Muscle of arm (tissue), 1 donor: ENCODE measurements at regions not wholly inside any gene's neighbourhood (a gene's known extent, or its start where the extent isn't known, plus 50 kb on each side); places are given as distances from the start of the nearest gene placed in this dataset.

ENCODE experiments used
- DNase-seq: peaks from one replicate; pipeline ENCODE4 v3.0.0-alpha.2; 2013

GRCh38 chr1:168918860-168919741 is 187.4 kb upstream of the ATP1B1 start:
- DNase-seq = no peak

DNA sequence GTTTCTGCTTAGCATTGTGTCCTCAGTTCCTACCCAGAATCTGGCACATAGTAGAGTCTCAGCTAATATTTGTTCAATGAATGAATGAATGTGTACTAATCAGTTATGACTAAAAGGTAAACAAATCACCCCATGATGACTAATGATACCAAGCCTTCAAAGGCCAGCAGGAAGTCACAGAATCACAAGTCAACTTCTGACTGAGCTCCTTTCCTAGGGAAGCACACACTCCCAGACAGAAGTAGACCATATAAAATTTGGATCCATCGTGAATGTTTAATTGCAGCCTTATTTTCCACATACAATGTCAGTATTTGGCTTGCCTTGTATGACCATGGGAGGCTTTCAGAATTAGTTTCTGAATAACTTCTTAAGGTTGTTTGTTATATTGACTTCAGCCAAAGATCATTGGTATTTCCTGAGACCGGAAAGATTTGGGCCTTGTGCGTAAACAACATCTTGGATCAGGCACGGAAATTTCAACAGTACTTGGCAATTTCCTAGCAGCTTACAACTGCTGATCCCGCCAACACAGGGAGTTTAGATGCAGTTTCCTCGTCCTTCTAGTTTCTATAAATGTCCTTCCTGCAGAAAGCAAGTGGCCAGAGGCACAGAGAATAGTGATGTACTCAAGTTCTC is 185.9 kb upstream of the ATP1B1 start:
- DNase-seq = no peak

GRCh38 chr1:168921629-168922028 is 184.9 kb upstream of the ATP1B1 start:
- no peak for DNase-seq

- no peak for DNase-seq
These were observed 182.9 kb upstream of the ATP1B1 start for GRCh38 chr1:168923521-168924136.

DNA sequence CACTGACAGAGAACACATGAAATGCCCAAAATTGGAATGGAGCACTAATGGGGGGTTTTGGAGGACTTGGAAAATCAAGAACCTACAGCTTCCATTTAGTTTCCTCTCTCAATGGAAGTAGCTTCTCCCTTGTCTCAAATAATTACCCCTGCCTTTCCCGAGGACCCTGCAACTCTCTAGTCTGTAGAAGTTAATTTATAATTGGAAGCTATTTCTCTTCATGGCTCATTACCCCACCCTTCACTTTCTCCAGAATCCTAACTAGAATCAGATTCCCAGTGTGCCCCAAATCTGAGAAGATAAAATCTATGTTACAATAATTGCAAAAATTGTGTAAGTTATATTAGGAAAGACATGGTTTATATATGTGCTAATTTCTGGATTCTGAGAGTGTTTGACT is 181.5 kb upstream of the ATP1B1 start:
- no peak for DNase-seq

GRCh38 chr1:168926236-168926635 is 180.3 kb upstream of the ATP1B1 start:
- no peak for DNase-seq

DNA sequence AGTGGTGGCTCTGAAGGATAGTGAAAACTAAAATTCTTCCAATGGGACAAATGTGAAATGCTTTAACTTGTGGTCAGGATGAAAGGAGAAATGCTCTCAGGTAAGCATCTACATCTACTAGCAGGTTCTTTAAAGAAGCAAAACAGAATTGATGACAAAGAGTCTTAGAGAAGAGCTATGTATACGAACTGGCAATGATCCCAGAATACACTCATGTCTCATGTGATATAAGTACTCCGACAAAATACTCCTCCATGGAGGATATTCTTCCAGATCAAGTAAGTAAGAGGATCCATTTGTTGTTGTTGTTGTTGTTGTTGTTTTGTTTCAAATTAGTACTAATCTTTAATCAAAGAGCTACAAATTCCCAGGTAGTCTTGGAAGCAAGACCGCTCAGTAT is 174.0 kb upstream of the ATP1B1 start:
- no peak for DNase-seq

GRCh38 chr1:168933141-168933805 is 173.2 kb upstream of the ATP1B1 start:
- peak; percentile 52 for DNase-seq

DNA sequence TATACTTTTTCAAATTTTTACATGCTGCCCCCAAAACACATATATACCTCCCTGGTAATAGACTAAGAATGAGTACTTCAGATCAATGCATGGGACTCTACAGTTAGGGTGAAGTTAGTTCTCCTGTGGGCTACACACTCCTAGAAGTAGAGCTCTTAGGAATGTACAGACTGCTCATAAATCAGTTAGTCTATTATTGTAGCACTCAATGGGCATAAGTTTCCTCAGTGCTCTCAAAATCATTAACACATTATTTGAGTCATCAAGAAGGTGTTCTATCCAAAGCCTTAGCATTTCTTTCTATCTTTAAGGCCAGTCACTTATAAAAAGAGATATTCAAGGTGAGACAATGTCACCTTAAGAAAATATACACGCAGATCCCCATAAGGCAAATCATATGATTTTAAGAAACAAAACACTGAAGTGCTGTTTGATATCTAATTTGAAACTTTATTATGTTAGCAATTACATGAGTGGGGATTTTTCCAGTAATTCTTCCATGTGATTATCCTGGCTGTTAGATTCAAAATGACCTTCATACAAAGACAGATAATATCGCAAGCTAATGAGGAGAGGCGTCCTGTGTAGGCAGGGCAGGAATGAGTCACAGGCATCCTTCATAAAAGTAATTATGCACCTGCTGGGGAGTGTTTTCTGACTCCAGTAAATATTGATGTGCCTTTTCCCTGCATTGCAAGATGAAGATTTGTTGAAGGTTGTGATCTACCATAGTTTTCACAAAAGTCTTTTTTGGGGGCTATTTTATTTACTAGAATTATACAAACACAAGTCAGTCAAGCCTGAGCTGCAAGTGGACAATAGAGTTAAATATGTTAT is 167.2 kb upstream of the ATP1B1 start:
- no peak for DNase-seq

GRCh38 chr1:168939947-168940223 is 166.6 kb upstream of the ATP1B1 start:
- no peak for DNase-seq

- no peak for DNase-seq
These were observed 164.8 kb upstream of the ATP1B1 start for GRCh38 chr1:168941640-168942039.

DNA sequence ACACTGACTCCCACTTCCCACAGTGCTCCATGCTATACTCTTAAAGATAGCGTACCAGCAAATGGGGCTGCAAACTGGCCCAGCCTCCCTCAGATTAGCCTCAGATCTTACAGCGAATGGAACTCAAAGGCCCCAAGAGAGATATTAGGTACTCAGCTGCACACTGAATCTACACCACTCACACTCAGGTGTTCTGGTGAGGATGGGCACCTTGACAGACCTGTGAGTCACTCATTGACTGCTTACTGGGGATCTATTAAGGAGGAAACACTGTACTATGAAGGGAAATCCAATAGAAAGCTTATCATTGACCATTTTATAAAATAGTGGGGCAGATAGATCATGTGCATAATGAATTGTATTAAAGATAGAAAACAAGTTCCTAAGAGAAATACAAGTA is 164.3 kb upstream of the ATP1B1 start:
- no peak for DNase-seq

DNA sequence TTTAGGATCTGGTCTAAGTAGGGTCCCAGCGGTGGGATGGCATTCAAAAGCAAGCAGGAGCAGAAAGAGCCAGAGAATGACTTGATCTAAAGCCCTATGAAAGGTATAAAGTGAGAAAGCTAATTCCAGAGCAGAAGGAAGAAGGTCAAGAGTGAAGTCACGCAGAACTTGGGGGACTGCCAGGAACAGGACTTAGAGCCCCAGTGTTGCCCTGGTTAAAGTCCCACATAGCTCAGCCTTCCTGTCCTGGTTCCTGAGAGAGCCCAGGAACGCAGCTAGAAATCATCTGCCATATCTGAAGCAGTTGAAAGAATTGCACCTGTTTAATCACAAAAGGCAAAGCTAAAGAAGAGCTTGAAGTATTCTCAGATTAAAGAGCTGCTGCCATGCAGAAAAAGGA is 160.6 kb upstream of the ATP1B1 start:
- peak; percentile 17 for DNase-seq

DNA sequence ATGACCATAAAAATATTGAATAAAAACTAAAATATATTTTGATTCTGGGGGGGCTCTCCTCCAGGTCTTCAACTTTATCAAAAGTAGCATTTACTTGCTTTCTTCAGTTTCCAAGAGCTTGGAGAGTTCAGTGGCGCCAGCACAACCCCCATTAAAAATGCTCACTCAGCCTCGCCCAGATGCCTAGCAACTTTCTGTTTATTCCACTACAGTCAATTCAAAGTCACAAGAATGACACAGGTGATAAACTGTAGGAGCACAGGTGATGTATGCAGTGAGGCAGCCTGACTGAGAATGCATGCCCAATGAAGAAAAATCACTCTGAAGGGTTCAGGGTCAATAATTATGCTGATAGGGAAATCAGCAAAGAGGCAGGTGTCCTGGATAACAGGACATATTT is 159.4 kb upstream of the ATP1B1 start:
- no peak for DNase-seq

DNA sequence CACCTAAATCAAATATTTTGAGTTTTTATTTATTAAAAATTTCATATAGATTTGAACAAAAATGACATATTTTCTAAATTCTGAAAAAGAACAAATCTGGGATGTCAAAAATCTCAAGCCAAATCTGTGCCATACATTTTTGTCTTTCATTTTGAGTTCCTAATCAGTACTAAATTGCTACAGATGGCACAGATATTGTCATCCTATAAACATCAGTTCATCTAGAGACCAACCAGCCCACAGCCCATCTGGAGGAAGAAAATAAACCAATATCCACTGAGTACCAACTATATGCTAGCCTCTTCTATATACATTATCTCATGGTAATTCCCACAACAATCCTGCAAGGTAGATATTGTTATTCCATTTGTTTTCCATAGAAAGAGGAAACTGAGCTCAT is 156.8 kb upstream of the ATP1B1 start:
- no peak for DNase-seq

GRCh38 chr1:168957818-168958217 is 148.7 kb upstream of the ATP1B1 start:
- DNase-seq = no peak

DNA sequence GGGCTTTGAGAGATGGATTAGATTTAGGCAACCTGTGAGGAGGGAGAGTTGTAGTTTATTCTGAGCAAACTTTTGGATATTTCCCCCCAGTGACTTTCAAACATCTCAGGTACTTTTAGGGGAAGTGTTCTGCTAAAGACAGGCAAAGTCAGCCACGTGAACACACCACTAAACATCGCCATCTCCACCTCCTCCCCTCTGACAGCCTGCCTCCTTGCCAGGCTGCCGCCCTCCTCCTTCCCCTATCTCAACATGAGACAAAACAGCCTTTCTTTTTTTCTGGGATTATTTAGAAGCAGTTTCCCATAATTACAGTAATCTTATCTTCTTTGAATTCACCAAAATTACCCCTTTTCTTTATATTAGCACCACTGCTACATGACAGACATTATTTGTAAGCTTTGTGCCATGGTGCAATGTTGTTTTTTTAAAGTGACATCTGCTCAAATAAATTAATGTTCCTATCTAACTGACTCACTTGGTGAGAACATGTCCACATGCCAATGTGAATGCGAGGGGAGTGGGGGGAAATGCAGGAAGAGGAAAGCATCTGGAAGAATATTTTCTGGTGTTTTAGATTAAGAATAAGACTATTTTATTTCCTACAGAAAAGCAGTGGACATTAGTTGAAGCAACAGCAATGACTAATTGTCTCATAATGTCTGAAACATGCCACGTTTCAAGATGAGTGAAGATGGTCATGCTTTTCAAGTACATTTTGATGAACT is 147.8 kb upstream of the ATP1B1 start:
- no peak for DNase-seq

- no peak for DNase-seq
These were observed 147.1 kb upstream of the ATP1B1 start for GRCh38 chr1:168959382-168959781.

DNA sequence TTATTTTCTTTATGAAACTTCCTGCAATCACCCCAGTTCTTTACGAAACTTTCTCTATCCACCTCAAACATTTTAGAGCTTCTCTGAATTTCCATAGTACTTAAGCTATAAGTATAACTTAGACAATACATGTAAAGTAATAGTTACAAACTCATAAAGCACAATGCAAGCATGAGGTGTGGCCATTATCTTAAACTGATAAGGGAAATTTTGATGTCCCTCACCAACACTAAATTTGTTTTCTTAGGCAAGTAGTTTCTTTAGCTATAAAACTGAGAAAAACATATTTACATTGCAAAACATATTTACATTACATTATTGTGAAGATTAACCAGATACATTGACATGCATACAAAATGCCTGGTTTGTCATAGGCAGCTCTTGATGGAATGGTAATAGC is 146.4 kb upstream of the ATP1B1 start:
- no peak for DNase-seq

GRCh38 chr1:168960595-168960994 is 145.9 kb upstream of the ATP1B1 start:
- no peak for DNase-seq

- DNase-seq = no peak
These were observed 142.9 kb upstream of the ATP1B1 start for GRCh38 chr1:168963601-168964000.
